ENCODE measurements at regions not wholly inside any gene's neighbourhood (a gene's known extent, or its start where the extent isn't known, plus 50 kb on each side); places are given as distances from the start of the nearest gene placed in this dataset.

DNA sequence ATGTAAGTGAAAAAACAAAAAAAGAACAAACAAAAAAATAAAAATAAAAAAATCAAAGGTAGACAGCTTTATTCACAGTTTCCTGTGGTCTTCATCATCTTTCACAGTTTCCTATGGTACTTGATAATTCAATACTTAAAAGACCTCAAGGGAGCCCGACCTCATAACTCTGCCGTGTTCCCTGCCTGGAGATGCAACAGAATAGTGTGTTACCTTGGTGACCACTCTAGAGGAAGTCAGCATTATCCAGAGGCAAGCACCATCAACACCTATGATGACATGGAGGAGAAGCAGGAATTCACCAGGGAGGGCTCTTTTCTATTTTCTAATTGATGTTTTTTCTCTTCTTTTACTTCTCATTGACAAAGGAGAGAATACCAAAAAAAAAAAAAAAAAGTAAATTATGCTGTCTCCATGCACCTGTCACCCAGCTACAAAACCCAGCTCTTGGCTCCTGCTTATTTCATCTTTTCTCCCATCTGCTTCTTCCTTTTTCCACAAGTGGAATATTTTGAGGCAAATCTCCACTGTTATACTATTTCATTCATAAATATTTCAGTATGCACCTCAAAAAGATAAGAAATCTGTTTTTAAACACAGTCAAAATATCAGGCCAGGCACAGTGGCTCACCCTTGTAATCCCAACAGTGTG is 95.8 kb upstream of the STXBP5 start:
- Histone ChIP-seq H3K36me3 (ENCODE audit: insufficient read depth, low read length) (no peaks in the 10 kb centered on the region), H3K79me2 (ENCODE audit: insufficient read depth, low read depth, low read length) (no peaks in the 10 kb centered on the region), H3K4me1 (ENCODE audit: insufficient read depth, low read length, poor library complexity, severe bottlenecking) (peaks cover 4% of the 10 kb centered on the region), H3K27ac (ENCODE audit: low read depth, low read length, poor library complexity, severe bottlenecking) (no peak overlapping the region), H3K9me2 (ENCODE audit: insufficient read depth, low read length) (no peaks in the 10 kb centered on the region), H4K20me1 (ENCODE audit: insufficient read depth, low read length) (no peaks in the 10 kb centered on the region), H3K9me3 (ENCODE audit: low read length) (no peaks in the 10 kb centered on the region), H3K4me3 (ENCODE audit: low read depth, low read length, poor library complexity, severe bottlenecking) (no peak overlapping the region), H2AFZ (ENCODE audit: low read length) (no peak overlapping the region), H3K4me2 (ENCODE audit: low read length) (no peak overlapping the region)
- POLR2A ChIA-PET = no interaction called here
- intact Hi-C loops (cut with micrococcal nuclease; ENCODE audit: unreplicated experiment) = no loop called here
- no peak for TF ChIP-seq EZH2phosphoT487 (IDR thresholded peaks at IDR 0.05; ENCODE audit: borderline replicate concordance, low read depth, low read length)
- TF ChIP-seq, protein P1, sequence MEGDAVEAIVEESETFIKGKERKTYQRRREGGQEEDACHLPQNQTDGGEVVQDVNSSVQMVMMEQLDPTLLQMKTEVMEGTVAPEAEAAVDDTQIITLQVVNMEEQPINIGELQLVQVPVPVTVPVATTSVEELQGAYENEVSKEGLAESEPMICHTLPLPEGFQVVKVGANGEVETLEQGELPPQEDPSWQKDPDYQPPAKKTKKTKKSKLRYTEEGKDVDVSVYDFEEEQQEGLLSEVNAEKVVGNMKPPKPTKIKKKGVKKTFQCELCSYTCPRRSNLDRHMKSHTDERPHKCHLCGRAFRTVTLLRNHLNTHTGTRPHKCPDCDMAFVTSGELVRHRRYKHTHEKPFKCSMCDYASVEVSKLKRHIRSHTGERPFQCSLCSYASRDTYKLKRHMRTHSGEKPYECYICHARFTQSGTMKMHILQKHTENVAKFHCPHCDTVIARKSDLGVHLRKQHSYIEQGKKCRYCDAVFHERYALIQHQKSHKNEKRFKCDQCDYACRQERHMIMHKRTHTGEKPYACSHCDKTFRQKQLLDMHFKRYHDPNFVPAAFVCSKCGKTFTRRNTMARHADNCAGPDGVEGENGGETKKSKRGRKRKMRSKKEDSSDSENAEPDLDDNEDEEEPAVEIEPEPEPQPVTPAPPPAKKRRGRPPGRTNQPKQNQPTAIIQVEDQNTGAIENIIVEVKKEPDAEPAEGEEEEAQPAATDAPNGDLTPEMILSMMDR (conservative IDR thresholded peaks at IDR 0.05; ENCODE audit: low read length) = no peak
- no peak for DNase-seq (ENCODE audit: low spot score)
- CTCF ChIA-PET (ENCODE audit: unreplicated experiment) = no interaction called here
- no TSS peak for BruUV-seq (replicated peaks)

DNA sequence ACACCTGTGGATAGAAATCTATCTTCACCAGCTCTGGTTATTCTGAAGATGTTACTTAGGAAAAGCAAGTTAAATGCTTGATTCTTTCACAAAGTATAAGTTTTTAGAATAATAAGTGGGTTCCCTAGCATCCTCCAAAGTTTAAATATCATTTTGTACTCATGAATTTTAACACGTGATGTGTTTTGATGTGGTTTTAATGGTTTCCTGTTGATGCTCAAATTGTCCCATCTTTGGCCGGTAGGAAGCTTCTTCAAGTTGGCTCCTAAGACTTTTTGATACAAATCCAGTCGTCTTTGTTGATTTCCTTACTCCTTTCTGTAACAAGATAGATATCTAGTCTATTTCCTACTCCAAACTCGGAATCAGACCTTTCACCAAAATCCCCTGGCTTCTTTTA is 94.5 kb upstream of the STXBP5 start:
- no peak overlapping the region for H3K27ac ChIP-seq (ENCODE audit: low read depth, low read length, poor library complexity, severe bottlenecking)
- ChIA-PET POLR2A (no interaction called here), CTCF (ENCODE audit: unreplicated experiment) (no interaction called here)
- intact Hi-C loops (cut with micrococcal nuclease; ENCODE audit: unreplicated experiment) = no loop called here
- no peak overlapping the region for H3K4me2 ChIP-seq (ENCODE audit: low read length)
- no TSS peak for BruUV-seq (replicated peaks)
- no peaks in the 10 kb centered on the region for H3K9me2 ChIP-seq (ENCODE audit: insufficient read depth, low read length)
- H3K36me3 ChIP-seq (ENCODE audit: insufficient read depth, low read length) = no peaks in the 10 kb centered on the region
- H2AFZ ChIP-seq (ENCODE audit: low read length) = no peak overlapping the region
- no peaks in the 10 kb centered on the region for H4K20me1 ChIP-seq (ENCODE audit: insufficient read depth, low read length)
- no peaks in the 10 kb centered on the region for H3K9me3 ChIP-seq (ENCODE audit: low read length)
- H3K79me2 ChIP-seq (ENCODE audit: insufficient read depth, low read depth, low read length) = no peaks in the 10 kb centered on the region
- DNase-seq (ENCODE audit: low spot score) = no peak
- TF ChIP-seq, protein P1 (conservative IDR thresholded peaks at IDR 0.05; ENCODE audit: low read length) = no peak
- no peak for TF ChIP-seq EZH2phosphoT487 (IDR thresholded peaks at IDR 0.05; ENCODE audit: borderline replicate concordance, low read depth, low read length)
- H3K4me1 ChIP-seq (ENCODE audit: insufficient read depth, low read length, poor library complexity, severe bottlenecking) = peaks cover 4% of the 10 kb centered on the region
- H3K4me3 ChIP-seq (ENCODE audit: low read depth, low read length, poor library complexity, severe bottlenecking) = no peak overlapping the region

- no TSS peak for BruUV-seq (replicated peaks)
- H3K27ac ChIP-seq (ENCODE audit: low read depth, low read length, poor library complexity, severe bottlenecking) = no peak overlapping the region
- no peaks in the 10 kb centered on the region for H3K79me2 ChIP-seq (ENCODE audit: insufficient read depth, low read depth, low read length)
- H3K9me3 ChIP-seq (ENCODE audit: low read length) = no peaks in the 10 kb centered on the region
- no peaks in the 10 kb centered on the region for H4K20me1 ChIP-seq (ENCODE audit: insufficient read depth, low read length)
- no peak for TF ChIP-seq EZH2phosphoT487 (IDR thresholded peaks at IDR 0.05; ENCODE audit: borderline replicate concordance, low read depth, low read length)
- TF ChIP-seq, protein P1 (conservative IDR thresholded peaks at IDR 0.05; ENCODE audit: low read length) = no peak
- H2AFZ ChIP-seq (ENCODE audit: low read length) = no peak overlapping the region
- POLR2A ChIA-PET = no interaction called here
- H3K9me2 ChIP-seq (ENCODE audit: insufficient read depth, low read length) = no peaks in the 10 kb centered on the region
- intact Hi-C loops (cut with micrococcal nuclease; ENCODE audit: unreplicated experiment) = no loop called here
- no peak overlapping the region for H3K4me2 ChIP-seq (ENCODE audit: low read length)
- CTCF ChIA-PET (ENCODE audit: unreplicated experiment) = no interaction called here
- no peak for DNase-seq (ENCODE audit: low spot score)
- H3K4me1 ChIP-seq (ENCODE audit: insufficient read depth, low read length, poor library complexity, severe bottlenecking) = no peaks in the 10 kb centered on the region
- H3K4me3 ChIP-seq (ENCODE audit: low read depth, low read length, poor library complexity, severe bottlenecking) = no peak overlapping the region
- no peaks in the 10 kb centered on the region for H3K36me3 ChIP-seq (ENCODE audit: insufficient read depth, low read length)
Measured at GRCh38 chr6:147116056-147116455, 88.2 kb upstream of the STXBP5 start.
